IPS DF 6.9 (cell line): ENCODE measurements at regions not wholly inside any gene's neighbourhood (a gene's known extent, or its start where the extent isn't known, plus 50 kb on each side); places are given as distances from the start of the nearest gene placed in this dataset.

Source experiments
- DNase-seq: peaks from one replicate; pipeline ENCODE4 v3.0.0-alpha.2; 2013; ENCODE audit warnings: low read depth, low spot score
- H3K27ac ChIP-seq: one replicate; pipeline ENCODE4 v1.5.1; 2013; ENCODE audit warnings: low read length, control low read depth
- H3K27me3 ChIP-seq: 2 replicates; pipeline ENCODE4 v1.6.1; 2013; ENCODE audit warnings: mild to moderate bottlenecking, low read length; ENCODE audit not compliant: control insufficient read depth, insufficient read depth
- H3K36me3 ChIP-seq: 2 replicates; pipeline ENCODE4 v1.6.1; 2013; ENCODE audit warnings: low read length; ENCODE audit not compliant: control insufficient read depth, insufficient read depth
- H3K4me1 ChIP-seq: 2 replicates; pipeline ENCODE4 v1.6.1; 2013; ENCODE audit warnings: low read length; ENCODE audit not compliant: control insufficient read depth, insufficient read depth
- H3K4me3 ChIP-seq: 2 replicates; pipeline ENCODE4 v1.5.1; 2013; ENCODE audit warnings: mild to moderate bottlenecking, low read length
- H3K9me3 ChIP-seq: 2 replicates; pipeline ENCODE4 v1.6.1; 2013; ENCODE audit warnings: low read length, inconsistent platforms; ENCODE audit not compliant: control insufficient read depth, insufficient read depth
- WGBS: extraction: QIAGEN DNeasy Blood & Tissue Kit; methylation state at CpG from one replicate; pipeline ENCODE4 v1.1.7; 2013; ENCODE audit warnings: mixed read lengths, missing lambda C conversion rate; ENCODE audit not compliant: insufficient read length, insufficient coverage; 5-methylcytosine and 5-hydroxymethylcytosine counted together

DNA sequence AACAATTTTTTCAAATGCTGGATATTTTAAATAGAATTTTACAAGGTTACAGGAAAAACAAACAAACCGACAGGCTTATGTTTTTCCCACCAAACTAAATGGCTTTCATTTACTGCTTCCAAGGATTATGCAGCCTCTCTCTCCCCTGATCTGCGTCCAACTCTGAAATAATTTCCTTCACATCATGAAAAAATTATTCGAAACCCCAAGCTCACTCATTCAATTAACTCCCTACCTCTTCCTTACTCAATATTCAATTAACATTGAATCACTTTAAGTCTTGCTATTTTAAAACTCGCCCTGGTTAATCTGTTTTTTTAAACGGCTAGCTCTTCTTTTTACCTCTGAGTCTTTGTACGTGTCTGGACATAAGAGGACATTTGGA, 336.2 kb downstream of the AGTPBP1 start:
- Histone ChIP-seq H3K4me1 (no peaks in the 10 kb centered on the region), H3K27me3 (no peaks in the 10 kb centered on the region), H3K4me3 (no peak overlapping the region), H3K27ac (no peak overlapping the region), H3K36me3 (no peaks in the 10 kb centered on the region), H3K9me3 (no peaks in the 10 kb centered on the region)
- over 99% methylated on average over 4 of the region's 6 CpGs for WGBS
- DNase-seq = no peak

DNA sequence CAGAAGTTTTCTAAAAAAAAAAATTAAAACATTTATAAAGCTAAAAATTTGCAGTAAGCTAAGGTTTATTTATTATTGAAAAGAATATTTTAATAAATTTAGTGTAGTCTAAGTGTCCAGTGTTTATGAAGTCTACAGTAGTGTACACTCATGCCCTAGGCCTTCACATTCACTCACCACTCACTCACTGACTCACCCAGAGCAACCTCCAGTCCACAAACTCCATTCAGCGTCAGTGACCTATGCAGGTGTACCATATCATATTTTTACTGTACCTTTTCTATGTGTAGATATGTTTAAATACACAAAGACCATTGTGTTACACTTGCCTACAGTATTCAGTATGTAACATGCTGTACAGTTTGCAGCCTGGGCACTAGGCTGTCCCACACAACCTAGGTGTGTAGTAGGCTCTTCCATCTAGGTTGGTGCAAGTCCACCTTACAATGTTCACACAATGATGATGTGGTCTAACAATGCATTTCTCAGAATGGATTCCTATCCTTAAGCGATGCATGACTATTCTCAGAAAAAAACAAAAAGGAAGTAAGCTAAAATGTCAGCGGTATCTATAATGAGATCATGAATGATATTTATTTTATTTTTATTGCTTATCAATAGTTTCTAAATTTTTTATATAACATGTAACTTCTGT, 336.7 kb downstream of the AGTPBP1 start:
- WGBS = no CpG with 5 or more reads among the region's 3 CpGs
- no peak overlapping the region for H3K27ac ChIP-seq

DNA sequence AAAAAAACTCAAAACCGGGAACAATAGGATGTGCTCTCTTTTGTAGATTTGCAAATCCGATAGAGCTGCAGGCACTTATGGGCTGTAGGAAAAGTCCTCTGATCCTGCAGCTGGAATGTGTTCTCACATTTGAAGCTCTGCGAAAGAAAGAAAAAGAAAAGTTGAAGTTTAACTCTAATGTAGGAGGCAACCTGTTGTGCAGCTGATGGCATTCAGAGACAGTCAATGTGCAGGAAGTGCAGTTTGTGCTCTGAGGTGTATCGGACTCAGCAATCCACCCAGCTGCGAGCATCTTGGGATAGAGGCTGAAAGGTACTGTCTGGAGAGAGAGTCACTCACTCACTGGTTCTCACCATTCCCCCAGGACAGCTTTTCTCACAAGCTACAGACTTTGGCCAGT, 339.2 kb downstream of the AGTPBP1 start:
- no CpG with 5 or more reads among the region's 5 CpGs for WGBS
- no peak for DNase-seq
- no peaks in the 10 kb centered on the region for H3K36me3 ChIP-seq
- no peaks in the 10 kb centered on the region for H3K27me3 ChIP-seq
- no peaks in the 10 kb centered on the region for H3K4me1 ChIP-seq
- no peak overlapping the region for H3K4me3 ChIP-seq
- H3K9me3 ChIP-seq = no peaks in the 10 kb centered on the region
- H3K27ac ChIP-seq = no peak overlapping the region

More for the DNA sequence above, 336.7 kb downstream of the AGTPBP1 start:
- Histone ChIP-seq H3K4me1 (no peaks in the 10 kb centered on the region), H3K27me3 (no peaks in the 10 kb centered on the region), H3K4me3 (no peak overlapping the region), H3K36me3 (no peaks in the 10 kb centered on the region), H3K9me3 (no peaks in the 10 kb centered on the region)
- no peak for DNase-seq

DNA sequence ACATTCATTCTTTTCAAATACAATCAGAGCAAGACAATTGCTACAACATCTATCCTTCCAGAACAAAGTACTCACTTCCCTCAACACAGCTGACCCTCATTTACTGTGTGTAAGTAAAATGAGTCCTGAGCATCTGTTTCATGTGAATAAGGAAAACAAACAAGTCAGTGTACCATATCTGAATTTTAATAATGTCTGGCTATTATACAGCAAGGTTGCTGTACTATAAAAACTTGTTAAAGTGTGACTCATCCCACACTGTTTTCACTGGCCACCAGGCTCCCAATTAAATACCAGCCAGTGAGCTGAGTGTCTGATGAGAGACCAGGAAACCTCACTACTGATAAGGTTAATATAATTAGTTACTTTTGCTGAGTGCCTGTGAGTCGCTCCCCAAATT, 339.8 kb downstream of the AGTPBP1 start:
- WGBS = no CpG with 5 or more reads among the region's 1 CpG
- DNase-seq = no peak
- H3K9me3 ChIP-seq = no peaks in the 10 kb centered on the region
- H3K4me1 ChIP-seq = no peaks in the 10 kb centered on the region
- no peak overlapping the region for H3K27ac ChIP-seq
- no peaks in the 10 kb centered on the region for H3K27me3 ChIP-seq
- no peaks in the 10 kb centered on the region for H3K36me3 ChIP-seq
- H3K4me3 ChIP-seq = no peak overlapping the region

DNA sequence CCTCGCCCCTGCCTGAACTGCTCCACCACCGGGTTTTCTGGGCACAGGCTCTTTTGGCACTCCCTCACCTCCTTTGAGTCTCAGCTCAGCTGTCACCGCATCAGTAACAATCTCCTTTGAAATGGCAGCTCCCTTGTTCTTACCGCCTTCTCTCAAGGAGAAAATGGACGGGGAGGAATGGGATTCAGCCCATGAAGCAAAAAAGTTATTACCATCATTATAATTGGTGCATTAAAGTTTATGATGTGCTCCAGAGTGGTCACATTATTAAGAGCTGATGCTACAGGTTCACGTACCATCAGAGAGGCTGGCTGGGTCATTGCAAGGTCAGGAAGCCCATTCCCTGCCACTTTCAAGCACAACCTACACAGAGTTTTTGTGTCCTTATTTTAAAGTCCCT, 344.7 kb downstream of the AGTPBP1 start:
- no peak overlapping the region for H3K4me3 ChIP-seq
- no peaks in the 10 kb centered on the region for H3K36me3 ChIP-seq
- WGBS = no CpG with 5 or more reads among the region's 6 CpGs
- DNase-seq = no peak
- H3K27me3 ChIP-seq = no peaks in the 10 kb centered on the region
- no peak overlapping the region for H3K27ac ChIP-seq
- H3K9me3 ChIP-seq = no peaks in the 10 kb centered on the region
- H3K4me1 ChIP-seq = no peaks in the 10 kb centered on the region

DNA sequence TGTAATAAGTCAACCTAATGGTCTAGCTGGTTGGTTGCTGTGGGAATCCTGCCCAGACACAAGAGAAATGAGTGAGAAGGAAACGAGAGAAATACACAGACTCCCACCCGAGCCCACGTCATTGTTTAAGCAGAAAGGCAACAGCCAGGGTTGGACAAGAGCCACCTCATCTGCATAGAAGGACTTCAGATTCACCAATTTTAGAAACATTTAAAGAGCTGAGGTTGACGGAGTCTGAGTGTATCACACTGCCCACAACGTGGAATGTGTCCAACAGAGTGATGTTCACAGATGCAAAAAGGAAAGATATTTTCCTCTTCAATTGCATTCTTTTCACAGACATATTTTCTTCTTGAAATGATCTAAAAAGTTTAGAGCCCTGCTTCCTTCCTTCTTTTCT, 349.5 kb downstream of the AGTPBP1 start:
- H3K4me3 ChIP-seq = no peak overlapping the region
- WGBS = no CpG with 5 or more reads among the region's 5 CpGs
- H3K36me3 ChIP-seq = no peaks in the 10 kb centered on the region
- H3K4me1 ChIP-seq = no peaks in the 10 kb centered on the region
- no peak overlapping the region for H3K27ac ChIP-seq
- no peak for DNase-seq
- no peaks in the 10 kb centered on the region for H3K27me3 ChIP-seq
- H3K9me3 ChIP-seq = no peaks in the 10 kb centered on the region

DNA sequence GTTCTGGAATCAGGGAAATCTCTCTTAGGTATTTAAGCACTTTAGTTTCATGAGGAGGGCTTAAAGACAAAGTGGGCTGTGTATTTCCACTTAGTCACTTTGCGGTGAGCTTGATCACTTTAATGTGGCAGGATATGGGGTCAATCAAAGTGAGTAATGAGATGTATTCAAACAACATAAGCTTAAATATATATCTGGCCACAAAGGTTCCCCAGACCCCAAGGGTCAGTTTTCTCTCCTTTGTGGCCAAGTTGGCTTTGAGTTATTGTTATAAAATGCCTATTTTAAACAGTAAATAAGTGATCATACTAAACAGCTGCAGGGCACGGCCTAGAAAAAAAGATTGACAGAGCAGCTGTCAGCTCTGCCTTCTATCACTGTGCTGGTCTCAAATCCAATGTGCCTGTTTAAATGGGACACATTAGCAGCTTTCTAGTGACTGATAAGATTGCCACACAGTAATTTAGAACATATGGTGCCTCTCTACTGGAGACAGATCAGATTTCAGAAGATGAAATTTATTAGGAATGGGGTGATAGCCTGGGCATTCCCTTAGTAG, 363.9 kb downstream of the AGTPBP1 start:
- Histone ChIP-seq H3K27ac (no peak overlapping the region), H3K27me3 (no peaks in the 10 kb centered on the region), H3K36me3 (no peaks in the 10 kb centered on the region), H3K9me3 (no peaks in the 10 kb centered on the region), H3K4me1 (no peaks in the 10 kb centered on the region), H3K4me3 (no peak overlapping the region)
- DNase-seq = no peak
- no CpG with 5 or more reads among the region's 2 CpGs for WGBS

DNA sequence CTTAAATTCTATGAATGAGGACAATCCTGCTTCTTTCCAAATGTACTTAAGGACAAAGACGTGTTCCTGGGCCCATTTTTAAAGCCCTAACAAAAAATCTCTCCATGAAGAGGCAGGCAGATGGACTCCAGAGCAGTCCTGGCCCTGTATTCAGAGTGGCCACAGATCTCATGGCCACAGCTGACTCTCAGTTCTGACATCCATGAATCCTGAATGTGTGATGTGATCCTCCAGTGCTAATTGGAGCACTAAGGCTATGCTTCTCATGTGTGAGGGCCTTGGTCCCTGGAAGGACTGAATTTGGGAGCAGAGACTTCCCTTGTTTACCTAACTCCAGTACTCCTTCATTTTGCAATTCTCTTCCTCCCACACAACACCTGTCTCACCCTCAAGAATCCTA, 373.0 kb downstream of the AGTPBP1 start:
- WGBS = no CpG with 5 or more reads among the region's 1 CpG
- no peaks in the 10 kb centered on the region for H3K4me1 ChIP-seq
- H3K36me3 ChIP-seq = no peaks in the 10 kb centered on the region
- H3K9me3 ChIP-seq = no peaks in the 10 kb centered on the region
- no peak overlapping the region for H3K4me3 ChIP-seq
- no peaks in the 10 kb centered on the region for H3K27me3 ChIP-seq
- no peak for DNase-seq
- H3K27ac ChIP-seq = no peak overlapping the region

DNA sequence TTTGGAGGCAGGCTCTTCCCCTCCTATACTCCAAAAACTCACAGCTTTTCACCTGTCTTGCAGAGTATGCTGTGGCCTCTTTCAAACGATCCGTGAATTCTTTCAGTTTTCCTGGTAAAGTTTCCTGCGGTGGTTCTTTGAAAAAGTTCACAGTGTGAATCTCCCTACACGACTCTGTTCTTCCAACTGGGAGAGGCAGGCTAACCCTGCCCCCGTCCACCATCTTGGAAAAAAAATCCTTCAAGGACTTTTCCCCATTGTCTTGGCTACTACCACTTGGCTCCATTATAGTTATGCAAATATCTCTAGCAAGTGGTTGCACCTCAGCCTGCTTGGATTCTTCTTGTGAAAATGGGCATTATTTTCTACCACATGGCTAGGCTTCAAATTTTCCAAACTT, 382.6 kb downstream of the AGTPBP1 start:
- H3K36me3 ChIP-seq = no peaks in the 10 kb centered on the region
- no peak for DNase-seq
- no peak overlapping the region for H3K4me3 ChIP-seq
- H3K9me3 ChIP-seq = no peaks in the 10 kb centered on the region; the same call in 1 of the 2 replicates
- H3K27me3 ChIP-seq = no peaks in the 10 kb centered on the region
- whole genome bisulfite sequencing = no CpG with 5 or more reads among the region's 5 CpGs
- no peak overlapping the region for H3K27ac ChIP-seq
- H3K4me1 ChIP-seq = no peaks in the 10 kb centered on the region

DNA sequence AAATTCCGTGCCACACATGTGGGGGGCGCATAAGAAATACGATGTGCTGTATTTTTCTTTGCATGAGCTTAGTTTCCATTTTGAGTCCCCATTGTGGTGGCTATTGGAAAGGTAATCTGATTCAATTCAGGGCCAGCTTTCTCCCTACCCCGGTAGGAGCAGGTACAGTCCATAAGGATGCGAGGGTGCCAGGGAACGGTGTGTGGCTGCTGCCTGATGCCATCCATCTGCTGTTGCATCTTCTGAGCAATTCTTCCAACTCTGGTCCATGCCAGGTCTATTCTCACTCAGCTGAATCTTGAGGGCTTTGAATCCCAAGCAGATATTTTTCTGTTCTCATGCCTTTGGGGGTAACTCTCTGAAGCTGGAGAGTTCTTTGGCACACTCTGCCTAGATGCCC, 392.7 kb downstream of the AGTPBP1 start:
- no peak for DNase-seq
- Histone ChIP-seq H3K4me3 (no peak overlapping the region), H3K27ac (no peak overlapping the region), H3K36me3 (no peaks in the 10 kb centered on the region), H3K9me3 (no peaks in the 10 kb centered on the region), H3K27me3 (no peaks in the 10 kb centered on the region), H3K4me1 (no peaks in the 10 kb centered on the region)
- no CpG with 5 or more reads among the region's 6 CpGs for WGBS

DNA sequence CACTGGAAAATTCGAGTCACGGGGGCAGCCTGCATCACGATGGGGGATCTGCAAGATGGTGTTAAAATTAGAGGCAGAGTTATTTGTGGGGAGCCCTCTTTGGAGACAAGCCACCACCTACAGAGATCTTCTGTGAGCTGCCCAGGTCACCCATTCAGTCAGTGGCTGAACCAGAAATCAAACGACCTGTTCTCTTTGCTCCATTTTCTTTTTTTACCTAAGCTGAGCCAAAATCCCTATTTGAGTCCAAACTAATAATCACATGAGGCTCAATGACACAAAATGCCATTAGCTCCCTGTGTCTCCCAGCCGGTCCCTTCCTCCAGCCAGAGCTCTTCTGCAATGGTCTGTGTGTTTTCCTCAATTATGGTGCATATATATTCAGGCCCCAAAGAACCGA, 394.2 kb downstream of the AGTPBP1 start:
- no peaks in the 10 kb centered on the region for H3K27me3 ChIP-seq
- no peak overlapping the region for H3K4me3 ChIP-seq
- no peaks in the 10 kb centered on the region for H3K36me3 ChIP-seq
- no peak for DNase-seq
- H3K9me3 ChIP-seq = no peaks in the 10 kb centered on the region
- H3K27ac ChIP-seq = no peak overlapping the region
- H3K4me1 ChIP-seq = no peaks in the 10 kb centered on the region
- WGBS = no CpG with 5 or more reads among the region's 6 CpGs
